ENCODE measurements at regions not wholly inside any gene's neighbourhood (a gene's known extent, or its start where the extent isn't known, plus 50 kb on each side); places are given as distances from the start of the nearest gene placed in this dataset.

- Histone ChIP-seq H4K20me1 (ENCODE audit: insufficient read depth) (no peaks in the 10 kb centered on the region), H3K79me2 (ENCODE audit: insufficient read depth) (no peaks in the 10 kb centered on the region), H3K27ac (ENCODE audit: low read depth in 2 of 2, low read length in 1 of 2) (no peak overlapping the region), H3K36me3 (replicated peaks in 1 of 2; ENCODE audit: control insufficient read depth in 1 of 2, insufficient read depth in 2 of 2, low read length in 1 of 2) (no peaks in the 10 kb centered on the region), H3K4me2 (no peak overlapping the region), H3K9me2 (no peaks in the 10 kb centered on the region), H3K9ac (no peak overlapping the region), H3F3A (replicated peaks; ENCODE audit: insufficient read depth) (no peaks in the 10 kb centered on the region), H3K9me3 (no peaks in the 10 kb centered on the region), H3K27me3 (ENCODE audit: insufficient read depth) (no peaks in the 10 kb centered on the region), H3K4me3 (ENCODE audit: low read depth in 2 of 2, low read length in 1 of 2) (no peak overlapping the region), H3K4me1 (ENCODE audit: control insufficient read depth in 1 of 2, insufficient read depth in 2 of 2, low read depth in 1 of 2, low read length in 1 of 2) (no peaks in the 10 kb centered on the region; a peak in 1 of 4 replicates), H2AFZ (ENCODE audit: low read depth) (no peak overlapping the region)
- DNase-seq = no peak
- CTCF ChIA-PET = no interaction called here
- POLR2A ChIA-PET = no interaction called here
- no peak for TF ChIP-seq RAD21 (IDR thresholded peaks at IDR 0.05; ENCODE audit: low read length)
- no peak for TF ChIP-seq JUND (IDR thresholded peaks at IDR 0.05)
- no peak for TF ChIP-seq IRF3 (IDR thresholded peaks at IDR 0.05; ENCODE audit: low read depth, low read length)
- no peak for TF ChIP-seq CTCF (IDR thresholded peaks at IDR 0.05)
- TF ChIP-seq NRF1 (IDR thresholded peaks at IDR 0.05; ENCODE audit: low read depth, low read length) = no peak
- TF ChIP-seq FOSL2 (IDR thresholded peaks at IDR 0.05; ENCODE audit: borderline replicate concordance, low read depth) = no peak
- no peak for TF ChIP-seq CHD2 (IDR thresholded peaks at IDR 0.05; ENCODE audit: low read length, partially characterized antibody)
- no peak for TF ChIP-seq USF1 (IDR thresholded peaks at IDR 0.05; ENCODE audit: borderline replicate concordance, low read depth)
- TF ChIP-seq ELF1 (IDR thresholded peaks at IDR 0.05) = no peak
- TF ChIP-seq YY1 (IDR thresholded peaks at IDR 0.05; ENCODE audit: low read depth) = no peak
Measured at GRCh38 chr1:222385262-222385661, 162.6 kb downstream of the HHIPL2 start.

- Histone ChIP-seq H4K20me1 (ENCODE audit: insufficient read depth) (no peaks in the 10 kb centered on the region), H3K9me2 (no peaks in the 10 kb centered on the region), H3K36me3 (replicated peaks in 1 of 2; ENCODE audit: control insufficient read depth in 1 of 2, insufficient read depth in 2 of 2, low read length in 1 of 2) (no peaks in the 10 kb centered on the region), H3K4me1 (ENCODE audit: control insufficient read depth in 1 of 2, insufficient read depth in 2 of 2, low read depth in 1 of 2, low read length in 1 of 2) (no peaks in the 10 kb centered on the region; a peak in 1 of 4 replicates), H3K9me3 (no peaks in the 10 kb centered on the region), H3K79me2 (ENCODE audit: insufficient read depth) (no peaks in the 10 kb centered on the region), H3K4me2 (no peak overlapping the region), H3K4me3 (ENCODE audit: low read depth in 2 of 2, low read length in 1 of 2) (no peak overlapping the region), H3F3A (replicated peaks; ENCODE audit: insufficient read depth) (no peaks in the 10 kb centered on the region), H2AFZ (ENCODE audit: low read depth) (no peak overlapping the region), H3K9ac (no peak overlapping the region), H3K27me3 (ENCODE audit: insufficient read depth) (no peaks in the 10 kb centered on the region), H3K27ac (ENCODE audit: low read depth in 2 of 2, low read length in 1 of 2) (no peak overlapping the region)
- DNase-seq = no peak
- CTCF ChIA-PET = no interaction called here
- POLR2A ChIA-PET = no interaction called here
- no peak for TF ChIP-seq NRF1 (IDR thresholded peaks at IDR 0.05; ENCODE audit: low read depth, low read length)
- TF ChIP-seq FOXJ3 (CRISPR knock-in tag; IDR thresholded peaks at IDR 0.05) = no peak
- TF ChIP-seq ELF1 (IDR thresholded peaks at IDR 0.05) = no peak
- no peak for TF ChIP-seq ZBTB33 (IDR thresholded peaks at IDR 0.05; ENCODE audit: borderline replicate concordance, low read depth)
- TF ChIP-seq TEAD4 (IDR thresholded peaks at IDR 0.05; ENCODE audit: borderline replicate concordance, insufficient read depth) = no peak
- no peak for TF ChIP-seq SMC3 (IDR thresholded peaks at IDR 0.05; ENCODE audit: low read depth, low read length)
- no peak for TF ChIP-seq CHD2 (IDR thresholded peaks at IDR 0.05; ENCODE audit: low read length, partially characterized antibody)
- TF ChIP-seq IRF3 (IDR thresholded peaks at IDR 0.05; ENCODE audit: low read depth, low read length) = no peak
- TF ChIP-seq GATA2 (CRISPR knock-in tag; IDR thresholded peaks at IDR 0.05) = no peak
- TF ChIP-seq TCF12 (IDR thresholded peaks at IDR 0.05) = no peak
- TF ChIP-seq EP300 (IDR thresholded peaks at IDR 0.05; ENCODE audit: borderline replicate concordance in 1 of 2, low read depth in 1 of 2, low read length in 1 of 2) = no peak
- TF ChIP-seq RAD21 (IDR thresholded peaks at IDR 0.05; ENCODE audit: low read length) = no peak
- no peak for TF ChIP-seq USF2 (IDR thresholded peaks at IDR 0.05; ENCODE audit: borderline replicate concordance, low read depth, low read length)
- no peak for TF ChIP-seq SIN3A (IDR thresholded peaks at IDR 0.05; ENCODE audit: borderline replicate concordance, low read depth, low read length)
- no peak for TF ChIP-seq POLR2AphosphoS5 (IDR thresholded peaks at IDR 0.05; ENCODE audit: low read depth, low read length)
- no peak for TF ChIP-seq RXRA (IDR thresholded peaks at IDR 0.05; ENCODE audit: borderline replicate concordance, low read depth)
- no peak for TF ChIP-seq MXI1 (IDR thresholded peaks at IDR 0.05; ENCODE audit: low read depth, low read length)
Measured at GRCh38 chr1:222384531-222384930, 163.4 kb downstream of the HHIPL2 start.
